Uterus (tissue), 2 donors: ENCODE measurements at regions not wholly inside any gene's neighbourhood (a gene's known extent, or its start where the extent isn't known, plus 50 kb on each side); places are given as distances from the start of the nearest gene placed in this dataset.

ENCODE experiments used
- POLR2A ChIP-seq, 2 donors: fragments of 450-650 bp; IDR thresholded peaks; one replicate each; pipeline ENCODE4 v1.6.1; 2016; ENCODE audit warnings: antibody characterized with exemption in 2 of 2, mild to moderate bottlenecking in 1 of 2, moderate library complexity in 1 of 2
- TF ChIP-seq, protein P1 (sequence below), 4 experiments: fragments of 200-600 bp in 2 of 4; fragments of 450-650 bp in 2 of 4; sonication (generic) in 2 of 4; IDR thresholded peaks; one replicate each; pipeline ENCODE4 v1.5.1; 2016 to 2019; ENCODE audit warnings: antibody characterized with exemption in 4 of 4, mild to moderate bottlenecking in 2 of 4, moderate library complexity in 1 of 4

DNA sequence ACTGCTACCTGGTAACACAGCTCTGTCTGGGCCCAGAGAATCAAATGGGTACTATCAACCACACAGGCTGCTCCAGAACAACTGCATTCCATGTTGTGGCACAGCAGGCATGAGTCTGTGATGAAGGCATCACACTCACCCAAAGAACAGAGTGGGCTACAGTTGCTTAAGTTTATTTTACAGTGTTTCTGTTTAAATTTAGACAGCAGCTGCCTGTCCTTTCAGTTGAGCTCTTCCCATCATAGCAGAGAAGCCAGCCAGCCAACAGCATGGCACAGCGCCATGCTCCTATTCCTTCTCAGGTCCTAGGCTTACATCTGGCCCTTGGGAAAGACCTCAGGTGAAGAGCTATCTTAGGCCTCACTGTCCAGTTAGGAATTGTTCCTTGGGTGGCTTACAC, 147.0 kb upstream of the FRMD6 start:
- TF ChIP-seq, protein P1, sequence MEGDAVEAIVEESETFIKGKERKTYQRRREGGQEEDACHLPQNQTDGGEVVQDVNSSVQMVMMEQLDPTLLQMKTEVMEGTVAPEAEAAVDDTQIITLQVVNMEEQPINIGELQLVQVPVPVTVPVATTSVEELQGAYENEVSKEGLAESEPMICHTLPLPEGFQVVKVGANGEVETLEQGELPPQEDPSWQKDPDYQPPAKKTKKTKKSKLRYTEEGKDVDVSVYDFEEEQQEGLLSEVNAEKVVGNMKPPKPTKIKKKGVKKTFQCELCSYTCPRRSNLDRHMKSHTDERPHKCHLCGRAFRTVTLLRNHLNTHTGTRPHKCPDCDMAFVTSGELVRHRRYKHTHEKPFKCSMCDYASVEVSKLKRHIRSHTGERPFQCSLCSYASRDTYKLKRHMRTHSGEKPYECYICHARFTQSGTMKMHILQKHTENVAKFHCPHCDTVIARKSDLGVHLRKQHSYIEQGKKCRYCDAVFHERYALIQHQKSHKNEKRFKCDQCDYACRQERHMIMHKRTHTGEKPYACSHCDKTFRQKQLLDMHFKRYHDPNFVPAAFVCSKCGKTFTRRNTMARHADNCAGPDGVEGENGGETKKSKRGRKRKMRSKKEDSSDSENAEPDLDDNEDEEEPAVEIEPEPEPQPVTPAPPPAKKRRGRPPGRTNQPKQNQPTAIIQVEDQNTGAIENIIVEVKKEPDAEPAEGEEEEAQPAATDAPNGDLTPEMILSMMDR (IDR thresholded peaks at IDR 0.05), result no peak
- no peak for TF ChIP-seq POLR2A (IDR thresholded peaks at IDR 0.05)
